H1 (cell line): ENCODE measurements at regions not wholly inside any gene's neighbourhood (a gene's known extent, or its start where the extent isn't known, plus 50 kb on each side); places are given as distances from the start of the nearest gene placed in this dataset.

Experiments
- CTCF ChIA-PET: fragments of 300-600 bp; sonication (Branson Sonifier 250); formaldehyde crosslinking; loops from one replicate; lab custom pipeline; 2021; ENCODE audit not compliant: partially characterized antibody; lab: Charles Lee
- POLR2A ChIA-PET: fragments of 300-600 bp; sonication (Branson Sonifier 250); formaldehyde crosslinking; loops from one replicate; lab custom pipeline; 2021; ENCODE audit warnings: inconsistent platforms; ENCODE audit not compliant: partially characterized antibody; lab: Charles Lee
- DNase-seq, 2 experiments: peaks; one replicate each; pipeline versions ENCODE4 v3.0.0 to v3.0.0-alpha.2; 2010 to 2022; ENCODE audit warnings: low spot score in 2 of 2, low read depth in 1 of 2, mixed read lengths in 1 of 2
- FAIRE-seq: peaks from 2 replicates; lab custom pipeline; 2011; peaks lifted over from hg19 to GRCh38; lab: Jason Lieb, UNC
- H2AFZ ChIP-seq: 2 replicates; pipeline ENCODE4 v1.8.1; 2012; ENCODE audit warnings: low read length, inconsistent platforms
- H2AK5ac ChIP-seq: 2 replicates; pipeline ENCODE4 v1.6.1; 2013; ENCODE audit warnings: low read depth, low read length
- H2BK120ac ChIP-seq: replicated peaks from 2 replicates; pipeline ENCODE3; 2013; ENCODE audit warnings: low read depth, low read length, inconsistent platforms
- H2BK12ac ChIP-seq: 2 replicates; pipeline ENCODE4 v1.6.1; 2013; ENCODE audit warnings: low read depth, low read length
- H2BK15ac ChIP-seq: 2 replicates; pipeline ENCODE4 v1.6.1; 2013; ENCODE audit warnings: low read length
- H2BK20ac ChIP-seq: 2 replicates; pipeline ENCODE4 v1.6.1; 2013; ENCODE audit warnings: low read length
- H2BK5ac ChIP-seq: 2 replicates; pipeline ENCODE4 v1.6.1; 2013; ENCODE audit warnings: low read depth, low read length
- H3K14ac ChIP-seq: 2 replicates; pipeline ENCODE4 v1.6.1; 2013; ENCODE audit warnings: inconsistent platforms; ENCODE audit not compliant: insufficient read length
- H3K18ac ChIP-seq: 2 replicates; pipeline ENCODE4 v1.6.1; 2013; ENCODE audit warnings: low read length; ENCODE audit errors: extremely low read depth
- H3K23ac ChIP-seq: 2 replicates; pipeline ENCODE4 v1.6.1; 2013; ENCODE audit warnings: inconsistent platforms; ENCODE audit not compliant: insufficient read length
- H3K23me2 ChIP-seq: 2 replicates; pipeline ENCODE4 v1.6.1; 2013; ENCODE audit warnings: low read depth, low read length
- H3K27ac ChIP-seq: 2 replicates; pipeline ENCODE4 v1.6.1; 2011; ENCODE audit warnings: low read depth, low read length, inconsistent platforms
- H3K27me3 ChIP-seq, 4 experiments: replicated peaks in 1 of 4; 1 replicate in 1 of 4; 2 replicates in 3 of 4; pipeline versions ENCODE4 v1.6.1 to v1.8.1; 2011 to 2013; ENCODE audit warnings: low read length in 3 of 4, mild to moderate bottlenecking in 3 of 4, inconsistent platforms in 2 of 4, mixed read lengths in 2 of 4, moderate library complexity in 1 of 4; ENCODE audit not compliant: control insufficient read depth in 3 of 4, insufficient read depth in 3 of 4; ENCODE audit errors: extremely low read depth in 1 of 4
- H3K36me3 ChIP-seq, 4 experiments: 2 replicates each; pipeline versions ENCODE4 v1.6.1 to v1.8.1; 2011 to 2013; ENCODE audit warnings: mild to moderate bottlenecking in 4 of 4, low read length in 3 of 4, moderate library complexity in 2 of 4, control low read depth in 1 of 4, inconsistent platforms in 1 of 4; ENCODE audit not compliant: insufficient read depth in 4 of 4, control insufficient read depth in 2 of 4
- H3K4ac ChIP-seq: replicated peaks from 2 replicates; pipeline ENCODE3; 2013; ENCODE audit warnings: low read length, low read depth, mixed read lengths, inconsistent platforms; ENCODE audit not compliant: insufficient read length
- H3K4me1 ChIP-seq, 4 experiments: replicated peaks in 1 of 4; 1 replicate in 1 of 4; 2 replicates in 3 of 4; pipeline versions ENCODE4 v1.6.1 to v1.8.1; 2011 to 2013; ENCODE audit warnings: low read length in 3 of 4, inconsistent platforms in 2 of 4, mixed read lengths in 1 of 4; ENCODE audit not compliant: insufficient read depth in 4 of 4, control insufficient read depth in 3 of 4
- H3K4me2 ChIP-seq, 2 experiments: 2 replicates each; pipeline versions ENCODE4 v1.6.1 to v1.8.1; 2011 to 2013; ENCODE audit warnings: low read depth in 2 of 2, low read length in 2 of 2, control low read depth in 1 of 2, inconsistent platforms in 1 of 2, mild to moderate bottlenecking in 1 of 2; ENCODE audit not compliant: insufficient read depth in 1 of 2
- H3K4me3 ChIP-seq, 4 experiments: fragments of 200-600, 300-600 bp in 1 of 4; sonication (generic), shearing (Covaris generic), sonication (Bioruptor Twin) in 1 of 4; 2 replicates each; pipeline versions ENCODE4 v1.5.1 to v1.8.1; 2011 to 2016; ENCODE audit warnings: low read length in 4 of 4, low read depth in 3 of 4, control low read depth in 2 of 4, inconsistent platforms in 2 of 4, mild to moderate bottlenecking in 2 of 4, mixed read lengths in 1 of 4, moderate library complexity in 1 of 4; ENCODE audit not compliant: insufficient read depth in 2 of 4; ENCODE audit errors: extremely low read depth in 1 of 4
- H3K56ac ChIP-seq: replicated peaks from 2 replicates; pipeline ENCODE3; 2013; ENCODE audit warnings: low read depth, mild to moderate bottlenecking, mixed read lengths, low read length, inconsistent platforms; ENCODE audit not compliant: insufficient read length
- H3K79me1 ChIP-seq: 2 replicates; pipeline ENCODE4 v1.6.1; 2013; ENCODE audit warnings: low read depth, low read length, control low read depth
- H3K79me2 ChIP-seq, 2 experiments: 2 replicates each; pipeline versions ENCODE4 v1.6.1 to v1.8.1; 2012 to 2013; ENCODE audit warnings: low read length in 2 of 2, mild to moderate bottlenecking in 2 of 2, inconsistent platforms in 1 of 2; ENCODE audit not compliant: insufficient read depth in 2 of 2, control insufficient read depth in 1 of 2
- H3K9ac ChIP-seq, 4 experiments: replicated peaks in 1 of 4; 1 replicate in 1 of 4; 2 replicates in 3 of 4; pipeline versions ENCODE4 v1.6.1 to v1.8.1; 2011 to 2013; ENCODE audit warnings: low read depth in 3 of 4, low read length in 3 of 4, control low read depth in 2 of 4, mild to moderate bottlenecking in 2 of 4, moderate library complexity in 2 of 4, inconsistent platforms in 1 of 4; ENCODE audit errors: extremely low read depth in 1 of 4
- H3K9me3 ChIP-seq, 2 experiments: 2 replicates each; pipeline versions ENCODE4 v1.6.1 to v1.8.1; 2012 to 2013; ENCODE audit warnings: mild to moderate bottlenecking in 2 of 2, moderate library complexity in 2 of 2, control low read depth in 1 of 2, inconsistent platforms in 1 of 2, low read depth in 1 of 2, low read length in 1 of 2, mixed read lengths in 1 of 2; ENCODE audit not compliant: insufficient read depth in 2 of 2
- H4K20me1 ChIP-seq, 2 experiments: replicated peaks in 1 of 2; 2 replicates each; pipeline versions ENCODE3 to v1.8.1; 2011 to 2013; ENCODE audit warnings: inconsistent platforms in 2 of 2, low read length in 2 of 2, mild to moderate bottlenecking in 1 of 2; ENCODE audit not compliant: insufficient read depth in 2 of 2, control insufficient read depth in 1 of 2
- H4K5ac ChIP-seq: 2 replicates; pipeline ENCODE4 v1.6.1; 2013; ENCODE audit warnings: low read length, low read depth, mixed read lengths, inconsistent platforms; ENCODE audit not compliant: insufficient read length
- H4K8ac ChIP-seq: 2 replicates; pipeline ENCODE4 v1.8.0; 2013; ENCODE audit warnings: mild to moderate bottlenecking, moderate library complexity, low read length, inconsistent platforms; ENCODE audit not compliant: insufficient read depth; ENCODE audit errors: extremely low read depth
- H4K91ac ChIP-seq: replicated peaks from 2 replicates; pipeline ENCODE3; 2013; ENCODE audit warnings: low read length, mixed read lengths, inconsistent platforms; ENCODE audit not compliant: insufficient read length
- ASH2L ChIP-seq: fragments of 200-600, 300-600 bp; sonication (generic); IDR thresholded peaks from one replicate; pipeline ENCODE4 v1.7.1; 2017; ENCODE audit warnings: low read length
- ATF3 ChIP-seq: IDR thresholded peaks from 2 replicates; pipeline ENCODE4 v1.6.1; 2011; ENCODE audit warnings: low read depth, mild to moderate bottlenecking, low read length; ENCODE audit not compliant: insufficient read depth
- BACH1 ChIP-seq: IDR thresholded peaks from 2 replicates; pipeline ENCODE4 v1.6.1; 2012; ENCODE audit warnings: low read length, improper control_type of control experiment
- CHD1 ChIP-seq: IDR thresholded peaks from 2 replicates; pipeline ENCODE4 v1.6.1; 2012; ENCODE audit warnings: low read depth, low read length, improper control_type of control experiment
- JUN ChIP-seq: IDR thresholded peaks from 2 replicates; pipeline ENCODE4 v1.6.1; 2011; ENCODE audit warnings: low read depth, mild to moderate bottlenecking, improper control_type of control experiment, low read length
- KDM1A ChIP-seq: fragments of 200-600, 300-600 bp; sonication (generic); IDR thresholded peaks from 2 replicates; pipeline ENCODE4 v1.7.1; 2016; ENCODE audit warnings: mild to moderate bottlenecking, low read length, borderline replicate concordance
- NANOG ChIP-seq: IDR thresholded peaks from 2 replicates; pipeline ENCODE4 v1.6.1; 2011; ENCODE audit warnings: low read length, low read depth, mild to moderate bottlenecking, inconsistent platforms; ENCODE audit not compliant: insufficient read depth, poor library complexity, severe bottlenecking
- RAD21 ChIP-seq, 2 experiments: IDR thresholded peaks in 1 of 2; conservative IDR thresholded peaks in 1 of 2; 2 replicates each; pipeline ENCODE4 v1.6.1; 2011; ENCODE audit warnings: low read depth in 2 of 2, low read length in 2 of 2, improper control_type of control experiment in 1 of 2, inconsistent platforms in 1 of 2, mild to moderate bottlenecking in 1 of 2, moderate library complexity in 1 of 2
- SP1 ChIP-seq: IDR thresholded peaks from 2 replicates; pipeline ENCODE4 v1.6.1; 2011; ENCODE audit warnings: low read depth, low read length
- TBP ChIP-seq: IDR thresholded peaks from 2 replicates; pipeline ENCODE4 v1.6.1; 2011; ENCODE audit warnings: low read depth, low read length, improper control_type of control experiment
- WGBS, 2 experiments: shearing (Covaris generic) in 1 of 2; methylation state at CpG; one replicate each; pipeline versions ENCODE4 v1.1.6 to v1.1.7; 2013 to 2015; ENCODE audit warnings: low lambda C conversion rate in 2 of 2, mixed read lengths in 2 of 2, inconsistent platforms in 1 of 2, low coverage in 1 of 2, missing lambda C conversion rate in 1 of 2; ENCODE audit not compliant: insufficient replicate concordance in 2 of 2, insufficient coverage in 1 of 2, insufficient read length in 1 of 2; ENCODE audit errors: extremely low coverage in 1 of 2, missing lambda C conversion rate in 1 of 2; 5-methylcytosine and 5-hydroxymethylcytosine counted together

GRCh38 chr3:147119346-147119745 lies 287.0 kb downstream of the ZIC4 start:
- Histone ChIP-seq H3K27ac (no peak overlapping the region), H3K23ac (no peak overlapping the region), H3K4me3 (no peak overlapping the region), H4K5ac (no peak overlapping the region), H3K36me3 (no peaks in the 10 kb centered on the region), H2BK20ac (no peak overlapping the region), H4K91ac (no peak overlapping the region), H3K23me2 (no peaks in the 10 kb centered on the region), H3K79me2 (no peaks in the 10 kb centered on the region), H3K56ac (no peak overlapping the region), H2BK15ac (no peak overlapping the region), H2BK5ac (no peak overlapping the region), H2BK120ac (no peak overlapping the region), H3K9ac (no peak overlapping the region), H4K20me1 (no peaks in the 10 kb centered on the region), H3K9me3 (no peaks in the 10 kb centered on the region), H4K8ac (no peak overlapping the region), H3K18ac (no peak overlapping the region), H2AK5ac (no peak overlapping the region), H3K4me2 (no peak overlapping the region), H2BK12ac (no peak overlapping the region), H3K79me1 (no peaks in the 10 kb centered on the region), H3K14ac (no peak overlapping the region), H2AFZ (no peak overlapping the region), H3K4ac (no peak overlapping the region), H3K27me3 (no peaks in the 10 kb centered on the region), H3K4me1 (no peaks in the 10 kb centered on the region)
- WGBS, 2 experiments = 87% methylated on average over 3 of the region's 3 CpGs; no CpG with 5 or more reads in 1 of the 2 experiments
- DNase-seq (no peak), FAIRE-seq (no peak)
- POLR2A ChIA-PET = no interaction called here
- CTCF ChIA-PET = interaction anchor here (0.7 to 1.9 kb wide), 10 partner anchors 9 to 428 kb away, joined by 3 to 8 read pairs (median 3); no protein-coding TSS in a partner anchor
- TF ChIP-seq ATF3 (no peak), CHD1 (no peak), SP1 (no peak), ASH2L (no peak), TBP (no peak), BACH1 (no peak), JUN (no peak), KDM1A (no peak), NANOG (no peak), RAD21 (IDR thresholded peaks at IDR 0.05 in 1 of 2, conservative IDR thresholded peaks at IDR 0.05 in 1 of 2; ENCODE audit: low read depth in 2 of 2, low read length in 2 of 2) (no peak)
